H1 (cell line): ENCODE measurements at regions not wholly inside any gene's neighbourhood (a gene's known extent, or its start where the extent isn't known, plus 50 kb on each side); places are given as distances from the start of the nearest gene placed in this dataset.

Experiments
- CTCF ChIA-PET: fragments of 300-600 bp; sonication (Branson Sonifier 250); formaldehyde crosslinking; loops from one replicate; lab custom pipeline; 2021; ENCODE audit not compliant: partially characterized antibody; lab: Charles Lee
- POLR2A ChIA-PET: fragments of 300-600 bp; sonication (Branson Sonifier 250); formaldehyde crosslinking; loops from one replicate; lab custom pipeline; 2021; ENCODE audit warnings: inconsistent platforms; ENCODE audit not compliant: partially characterized antibody; lab: Charles Lee
- DNase-seq, 2 experiments: peaks; one replicate each; pipeline versions ENCODE4 v3.0.0 to v3.0.0-alpha.2; 2010 to 2022; ENCODE audit warnings: low spot score in 2 of 2, low read depth in 1 of 2, mixed read lengths in 1 of 2
- FAIRE-seq: peaks from 2 replicates; lab custom pipeline; 2011; peaks lifted over from hg19 to GRCh38; lab: Jason Lieb, UNC
- H2AFZ ChIP-seq: 2 replicates; pipeline ENCODE4 v1.8.1; 2012; ENCODE audit warnings: low read length, inconsistent platforms
- H2AK5ac ChIP-seq: 2 replicates; pipeline ENCODE4 v1.6.1; 2013; ENCODE audit warnings: low read depth, low read length
- H2BK120ac ChIP-seq: replicated peaks from 2 replicates; pipeline ENCODE3; 2013; ENCODE audit warnings: low read depth, low read length, inconsistent platforms
- H2BK12ac ChIP-seq: 2 replicates; pipeline ENCODE4 v1.6.1; 2013; ENCODE audit warnings: low read depth, low read length
- H2BK15ac ChIP-seq: 2 replicates; pipeline ENCODE4 v1.6.1; 2013; ENCODE audit warnings: low read length
- H2BK20ac ChIP-seq: 2 replicates; pipeline ENCODE4 v1.6.1; 2013; ENCODE audit warnings: low read length
- H2BK5ac ChIP-seq: 2 replicates; pipeline ENCODE4 v1.6.1; 2013; ENCODE audit warnings: low read depth, low read length
- H3K14ac ChIP-seq: 2 replicates; pipeline ENCODE4 v1.6.1; 2013; ENCODE audit warnings: inconsistent platforms; ENCODE audit not compliant: insufficient read length
- H3K18ac ChIP-seq: 2 replicates; pipeline ENCODE4 v1.6.1; 2013; ENCODE audit warnings: low read length; ENCODE audit errors: extremely low read depth
- H3K23ac ChIP-seq: 2 replicates; pipeline ENCODE4 v1.6.1; 2013; ENCODE audit warnings: inconsistent platforms; ENCODE audit not compliant: insufficient read length
- H3K23me2 ChIP-seq: 2 replicates; pipeline ENCODE4 v1.6.1; 2013; ENCODE audit warnings: low read depth, low read length
- H3K27ac ChIP-seq: 2 replicates; pipeline ENCODE4 v1.6.1; 2011; ENCODE audit warnings: low read depth, low read length, inconsistent platforms
- H3K27me3 ChIP-seq, 4 experiments: replicated peaks in 1 of 4; 1 replicate in 1 of 4; 2 replicates in 3 of 4; pipeline versions ENCODE4 v1.6.1 to v1.8.1; 2011 to 2013; ENCODE audit warnings: low read length in 3 of 4, mild to moderate bottlenecking in 3 of 4, inconsistent platforms in 2 of 4, mixed read lengths in 2 of 4, moderate library complexity in 1 of 4; ENCODE audit not compliant: control insufficient read depth in 3 of 4, insufficient read depth in 3 of 4; ENCODE audit errors: extremely low read depth in 1 of 4
- H3K36me3 ChIP-seq, 4 experiments: 2 replicates each; pipeline versions ENCODE4 v1.6.1 to v1.8.1; 2011 to 2013; ENCODE audit warnings: mild to moderate bottlenecking in 4 of 4, low read length in 3 of 4, moderate library complexity in 2 of 4, control low read depth in 1 of 4, inconsistent platforms in 1 of 4; ENCODE audit not compliant: insufficient read depth in 4 of 4, control insufficient read depth in 2 of 4
- H3K4ac ChIP-seq: replicated peaks from 2 replicates; pipeline ENCODE3; 2013; ENCODE audit warnings: low read length, low read depth, mixed read lengths, inconsistent platforms; ENCODE audit not compliant: insufficient read length
- H3K4me1 ChIP-seq, 4 experiments: replicated peaks in 1 of 4; 1 replicate in 1 of 4; 2 replicates in 3 of 4; pipeline versions ENCODE4 v1.6.1 to v1.8.1; 2011 to 2013; ENCODE audit warnings: low read length in 3 of 4, inconsistent platforms in 2 of 4, mixed read lengths in 1 of 4; ENCODE audit not compliant: insufficient read depth in 4 of 4, control insufficient read depth in 3 of 4
- H3K4me2 ChIP-seq, 2 experiments: 2 replicates each; pipeline versions ENCODE4 v1.6.1 to v1.8.1; 2011 to 2013; ENCODE audit warnings: low read depth in 2 of 2, low read length in 2 of 2, control low read depth in 1 of 2, inconsistent platforms in 1 of 2, mild to moderate bottlenecking in 1 of 2; ENCODE audit not compliant: insufficient read depth in 1 of 2
- H3K4me3 ChIP-seq, 4 experiments: fragments of 200-600, 300-600 bp in 1 of 4; sonication (generic), shearing (Covaris generic), sonication (Bioruptor Twin) in 1 of 4; 2 replicates each; pipeline versions ENCODE4 v1.5.1 to v1.8.1; 2011 to 2016; ENCODE audit warnings: low read length in 4 of 4, low read depth in 3 of 4, control low read depth in 2 of 4, inconsistent platforms in 2 of 4, mild to moderate bottlenecking in 2 of 4, mixed read lengths in 1 of 4, moderate library complexity in 1 of 4; ENCODE audit not compliant: insufficient read depth in 2 of 4; ENCODE audit errors: extremely low read depth in 1 of 4
- H3K56ac ChIP-seq: replicated peaks from 2 replicates; pipeline ENCODE3; 2013; ENCODE audit warnings: low read depth, mild to moderate bottlenecking, mixed read lengths, low read length, inconsistent platforms; ENCODE audit not compliant: insufficient read length
- H3K79me1 ChIP-seq: 2 replicates; pipeline ENCODE4 v1.6.1; 2013; ENCODE audit warnings: low read depth, low read length, control low read depth
- H3K79me2 ChIP-seq, 2 experiments: 2 replicates each; pipeline versions ENCODE4 v1.6.1 to v1.8.1; 2012 to 2013; ENCODE audit warnings: low read length in 2 of 2, mild to moderate bottlenecking in 2 of 2, inconsistent platforms in 1 of 2; ENCODE audit not compliant: insufficient read depth in 2 of 2, control insufficient read depth in 1 of 2
- H3K9ac ChIP-seq, 4 experiments: replicated peaks in 1 of 4; 1 replicate in 1 of 4; 2 replicates in 3 of 4; pipeline versions ENCODE4 v1.6.1 to v1.8.1; 2011 to 2013; ENCODE audit warnings: low read depth in 3 of 4, low read length in 3 of 4, control low read depth in 2 of 4, mild to moderate bottlenecking in 2 of 4, moderate library complexity in 2 of 4, inconsistent platforms in 1 of 4; ENCODE audit errors: extremely low read depth in 1 of 4
- H3K9me3 ChIP-seq, 2 experiments: 2 replicates each; pipeline versions ENCODE4 v1.6.1 to v1.8.1; 2012 to 2013; ENCODE audit warnings: mild to moderate bottlenecking in 2 of 2, moderate library complexity in 2 of 2, control low read depth in 1 of 2, inconsistent platforms in 1 of 2, low read depth in 1 of 2, low read length in 1 of 2, mixed read lengths in 1 of 2; ENCODE audit not compliant: insufficient read depth in 2 of 2
- H4K20me1 ChIP-seq, 2 experiments: replicated peaks in 1 of 2; 2 replicates each; pipeline versions ENCODE3 to v1.8.1; 2011 to 2013; ENCODE audit warnings: inconsistent platforms in 2 of 2, low read length in 2 of 2, mild to moderate bottlenecking in 1 of 2; ENCODE audit not compliant: insufficient read depth in 2 of 2, control insufficient read depth in 1 of 2
- H4K5ac ChIP-seq: 2 replicates; pipeline ENCODE4 v1.6.1; 2013; ENCODE audit warnings: low read length, low read depth, mixed read lengths, inconsistent platforms; ENCODE audit not compliant: insufficient read length
- H4K8ac ChIP-seq: 2 replicates; pipeline ENCODE4 v1.8.0; 2013; ENCODE audit warnings: mild to moderate bottlenecking, moderate library complexity, low read length, inconsistent platforms; ENCODE audit not compliant: insufficient read depth; ENCODE audit errors: extremely low read depth
- H4K91ac ChIP-seq: replicated peaks from 2 replicates; pipeline ENCODE3; 2013; ENCODE audit warnings: low read length, mixed read lengths, inconsistent platforms; ENCODE audit not compliant: insufficient read length
- BACH1 ChIP-seq: IDR thresholded peaks from 2 replicates; pipeline ENCODE4 v1.6.1; 2012; ENCODE audit warnings: low read length, improper control_type of control experiment
- CBX8 ChIP-seq: fragments of 300-800, 300-1000 bp; sonication (generic); IDR thresholded peaks from 2 replicates; pipeline ENCODE4 v1.7.1; 2016; ENCODE audit warnings: low read depth, low read length, borderline replicate concordance
- CEBPB ChIP-seq: IDR thresholded peaks from 2 replicates; pipeline ENCODE4 v1.6.1; 2012; ENCODE audit warnings: low read depth, low read length
- CHD1 ChIP-seq: IDR thresholded peaks from 2 replicates; pipeline ENCODE4 v1.6.1; 2012; ENCODE audit warnings: low read depth, low read length, improper control_type of control experiment
- EZH2 ChIP-seq: fragments of 200-600 bp; sonication (generic); IDR thresholded peaks from 2 replicates; pipeline ENCODE4 v1.7.1; 2012; ENCODE audit warnings: low read depth, mild to moderate bottlenecking, moderate library complexity, low read length, inconsistent platforms; ENCODE audit not compliant: severe bottlenecking
- POLR2A ChIP-seq, 2 experiments: IDR thresholded peaks; 1 replicate in 1 of 2; 2 replicates in 1 of 2; pipeline ENCODE4 v1.6.1; 2011; ENCODE audit warnings: low read depth in 2 of 2, low read length in 2 of 2, mild to moderate bottlenecking in 2 of 2; ENCODE audit errors: control extremely low read depth in 1 of 2
- SIN3A ChIP-seq, 2 experiments: IDR thresholded peaks in 1 of 2; conservative IDR thresholded peaks in 1 of 2; 2 replicates each; pipeline ENCODE4 v1.6.1; 2011 to 2012; ENCODE audit warnings: low read length in 2 of 2, improper control_type of control experiment in 1 of 2, low read depth in 1 of 2, mild to moderate bottlenecking in 1 of 2
- SIRT6 ChIP-seq: IDR thresholded peaks from one replicate; pipeline ENCODE4 v1.7.1; 2012; ENCODE audit warnings: low read length, inconsistent platforms
- SIX5 ChIP-seq: IDR thresholded peaks from 2 replicates; pipeline ENCODE4 v1.6.1; 2011; ENCODE audit warnings: mild to moderate bottlenecking, low read depth, low read length
- SP4 ChIP-seq: IDR thresholded peaks from 2 replicates; pipeline ENCODE4 v1.6.1; 2012; ENCODE audit warnings: low read length, inconsistent platforms
- SRF ChIP-seq: IDR thresholded peaks from 2 replicates; pipeline ENCODE4 v1.6.1; 2011; ENCODE audit warnings: mild to moderate bottlenecking, low read depth, low read length, moderate library complexity
- TAF7 ChIP-seq: optimal IDR thresholded peaks from 2 replicates; pipeline ENCODE3; 2011; ENCODE audit warnings: low read depth, mild to moderate bottlenecking, inconsistent platforms, low read length, moderate library complexity, borderline replicate concordance
- WGBS, 2 experiments: shearing (Covaris generic) in 1 of 2; methylation state at CpG; one replicate each; pipeline versions ENCODE4 v1.1.6 to v1.1.7; 2013 to 2015; ENCODE audit warnings: low lambda C conversion rate in 2 of 2, mixed read lengths in 2 of 2, inconsistent platforms in 1 of 2, low coverage in 1 of 2, missing lambda C conversion rate in 1 of 2; ENCODE audit not compliant: insufficient replicate concordance in 2 of 2, insufficient coverage in 1 of 2, insufficient read length in 1 of 2; ENCODE audit errors: extremely low coverage in 1 of 2, missing lambda C conversion rate in 1 of 2; 5-methylcytosine and 5-hydroxymethylcytosine counted together
- TF ChIP-seq, protein P1 (sequence below), 3 experiments: IDR thresholded peaks; 1 replicate in 2 of 3; 2 replicates in 1 of 3; pipeline versions ENCODE4 v1.5.1 to v1.6.1; 2011; ENCODE audit warnings: low read length in 3 of 3, mild to moderate bottlenecking in 3 of 3, inconsistent platforms in 2 of 3, low read depth in 1 of 3, moderate library complexity in 1 of 3; ENCODE audit not compliant: insufficient read depth in 1 of 3; ENCODE audit errors: control extremely low read depth in 1 of 3

GRCh38 chr3:153023896-153024295 is 138.1 kb upstream of the RAP2B start:
- FAIRE-seq (no peak), DNase-seq (no peak)
- Histone ChIP-seq H4K20me1 (no peaks in the 10 kb centered on the region), H3K18ac (no peak overlapping the region), H3K23me2 (no peaks in the 10 kb centered on the region), H3K4me1 (no peaks in the 10 kb centered on the region), H2AK5ac (no peak overlapping the region), H3K4me3 (no peak overlapping the region), H3K56ac (no peak overlapping the region), H2AFZ (no peak overlapping the region), H2BK12ac (no peak overlapping the region), H2BK20ac (no peak overlapping the region), H4K8ac (no peak overlapping the region), H4K91ac (no peak overlapping the region), H3K4ac (no peak overlapping the region), H2BK5ac (no peak overlapping the region), H3K9ac (no peak overlapping the region), H2BK15ac (no peak overlapping the region), H3K4me2 (no peak overlapping the region), H3K23ac (no peak overlapping the region), H2BK120ac (no peak overlapping the region), H3K36me3 (no peaks in the 10 kb centered on the region), H3K9me3 (no peaks in the 10 kb centered on the region), H3K27me3 (no peaks in the 10 kb centered on the region), H3K79me2 (no peaks in the 10 kb centered on the region), H4K5ac (no peak overlapping the region), H3K27ac (no peak overlapping the region), H3K14ac (no peak overlapping the region), H3K79me1 (no peaks in the 10 kb centered on the region)
- 81% methylated on average over 5 of the region's 5 CpGs; no CpG with 5 or more reads in 1 of the 2 experiments for WGBS, 2 experiments
- ChIA-PET CTCF (interaction anchor here (0.6 to 1.3 kb wide), 2 partner anchors 529 to 947 kb away, joined by 3 to 4 read pairs; no protein-coding TSS in a partner anchor), POLR2A (no interaction called here)
- TF ChIP-seq CHD1 (no peak), EZH2 (no peak), POLR2A (IDR thresholded peaks at IDR 0.05; ENCODE audit: control extremely low read depth in 1 of 2, low read depth in 2 of 2, low read length in 2 of 2) (no peak), SIX5 (no peak), BACH1 (no peak), SIN3A (conservative IDR thresholded peaks at IDR 0.05 in 1 of 2, IDR thresholded peaks at IDR 0.05 in 1 of 2; ENCODE audit: low read depth in 1 of 2, low read length in 2 of 2) (no peak), SP4 (no peak), CBX8 (no peak), SRF (no peak), TAF7 (no peak), SIRT6 (no peak), CEBPB (no peak)
- TF ChIP-seq, protein P1, sequence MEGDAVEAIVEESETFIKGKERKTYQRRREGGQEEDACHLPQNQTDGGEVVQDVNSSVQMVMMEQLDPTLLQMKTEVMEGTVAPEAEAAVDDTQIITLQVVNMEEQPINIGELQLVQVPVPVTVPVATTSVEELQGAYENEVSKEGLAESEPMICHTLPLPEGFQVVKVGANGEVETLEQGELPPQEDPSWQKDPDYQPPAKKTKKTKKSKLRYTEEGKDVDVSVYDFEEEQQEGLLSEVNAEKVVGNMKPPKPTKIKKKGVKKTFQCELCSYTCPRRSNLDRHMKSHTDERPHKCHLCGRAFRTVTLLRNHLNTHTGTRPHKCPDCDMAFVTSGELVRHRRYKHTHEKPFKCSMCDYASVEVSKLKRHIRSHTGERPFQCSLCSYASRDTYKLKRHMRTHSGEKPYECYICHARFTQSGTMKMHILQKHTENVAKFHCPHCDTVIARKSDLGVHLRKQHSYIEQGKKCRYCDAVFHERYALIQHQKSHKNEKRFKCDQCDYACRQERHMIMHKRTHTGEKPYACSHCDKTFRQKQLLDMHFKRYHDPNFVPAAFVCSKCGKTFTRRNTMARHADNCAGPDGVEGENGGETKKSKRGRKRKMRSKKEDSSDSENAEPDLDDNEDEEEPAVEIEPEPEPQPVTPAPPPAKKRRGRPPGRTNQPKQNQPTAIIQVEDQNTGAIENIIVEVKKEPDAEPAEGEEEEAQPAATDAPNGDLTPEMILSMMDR (IDR thresholded peaks at IDR 0.05; ENCODE audit: control extremely low read depth in 1 of 3, insufficient read depth in 1 of 3, low read depth in 1 of 3, low read length in 3 of 3), result no peak
